ENCODE measurements at regions not wholly inside any gene's neighbourhood (a gene's known extent, or its start where the extent isn't known, plus 50 kb on each side); places are given as distances from the start of the nearest gene placed in this dataset.

DNA sequence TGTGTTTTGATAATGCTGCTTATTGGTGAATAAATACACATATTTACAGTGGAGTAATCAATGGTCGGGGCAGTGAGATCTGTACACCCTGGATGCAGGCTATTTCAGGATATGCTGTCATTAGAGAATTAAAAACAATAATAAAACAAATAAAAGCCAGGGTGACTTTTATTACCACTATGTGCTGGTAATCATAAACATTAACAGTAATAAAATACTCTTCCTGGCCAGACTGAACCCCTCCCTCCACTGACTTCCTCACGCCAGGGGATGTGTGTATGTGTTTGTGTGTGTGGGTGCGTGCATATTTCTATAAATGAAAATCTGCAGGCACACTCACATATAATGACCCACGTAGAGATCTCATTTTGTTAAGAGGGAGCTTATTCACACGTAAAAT is 98.0 kb upstream of the MAP9 start (continued):
- TF ChIP-seq, protein P1, sequence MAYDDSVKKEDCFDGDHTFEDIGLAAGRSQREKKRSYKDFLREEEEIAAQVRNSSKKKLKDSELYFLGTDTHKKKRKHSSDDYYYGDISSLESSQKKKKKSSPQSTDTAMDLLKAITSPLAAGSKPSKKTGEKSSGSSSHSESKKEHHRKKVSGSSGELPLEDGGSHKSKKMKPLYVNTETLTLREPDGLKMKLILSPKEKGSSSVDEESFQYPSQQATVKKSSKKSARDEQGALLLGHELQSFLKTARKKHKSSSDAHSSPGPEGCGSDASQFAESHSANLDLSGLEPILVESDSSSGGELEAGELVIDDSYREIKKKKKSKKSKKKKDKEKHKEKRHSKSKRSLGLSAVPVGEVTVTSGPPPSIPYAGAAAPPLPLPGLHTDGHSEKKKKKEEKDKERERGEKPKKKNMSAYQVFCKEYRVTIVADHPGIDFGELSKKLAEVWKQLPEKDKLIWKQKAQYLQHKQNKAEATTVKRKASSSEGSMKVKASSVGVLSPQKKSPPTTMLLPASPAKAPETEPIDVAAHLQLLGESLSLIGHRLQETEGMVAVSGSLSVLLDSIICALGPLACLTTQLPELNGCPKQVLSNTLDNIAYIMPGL (CRISPR knock-in tag; IDR thresholded peaks at IDR 0.05; ENCODE audit: borderline replicate concordance): no peak
- TF ChIP-seq ESRRA (IDR thresholded peaks at IDR 0.05; ENCODE audit: borderline replicate concordance, low read length) (no peak), KDM5A (IDR thresholded peaks at IDR 0.05) (no peak)
- TF ChIP-seq, protein P2, sequence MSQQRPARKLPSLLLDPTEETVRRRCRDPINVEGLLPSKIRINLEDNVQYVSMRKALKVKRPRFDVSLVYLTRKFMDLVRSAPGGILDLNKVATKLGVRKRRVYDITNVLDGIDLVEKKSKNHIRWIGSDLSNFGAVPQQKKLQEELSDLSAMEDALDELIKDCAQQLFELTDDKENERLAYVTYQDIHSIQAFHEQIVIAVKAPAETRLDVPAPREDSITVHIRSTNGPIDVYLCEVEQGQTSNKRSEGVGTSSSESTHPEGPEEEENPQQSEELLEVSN (IDR thresholded peaks at IDR 0.05; ENCODE audit: borderline replicate concordance, low read depth): no peak

DNA sequence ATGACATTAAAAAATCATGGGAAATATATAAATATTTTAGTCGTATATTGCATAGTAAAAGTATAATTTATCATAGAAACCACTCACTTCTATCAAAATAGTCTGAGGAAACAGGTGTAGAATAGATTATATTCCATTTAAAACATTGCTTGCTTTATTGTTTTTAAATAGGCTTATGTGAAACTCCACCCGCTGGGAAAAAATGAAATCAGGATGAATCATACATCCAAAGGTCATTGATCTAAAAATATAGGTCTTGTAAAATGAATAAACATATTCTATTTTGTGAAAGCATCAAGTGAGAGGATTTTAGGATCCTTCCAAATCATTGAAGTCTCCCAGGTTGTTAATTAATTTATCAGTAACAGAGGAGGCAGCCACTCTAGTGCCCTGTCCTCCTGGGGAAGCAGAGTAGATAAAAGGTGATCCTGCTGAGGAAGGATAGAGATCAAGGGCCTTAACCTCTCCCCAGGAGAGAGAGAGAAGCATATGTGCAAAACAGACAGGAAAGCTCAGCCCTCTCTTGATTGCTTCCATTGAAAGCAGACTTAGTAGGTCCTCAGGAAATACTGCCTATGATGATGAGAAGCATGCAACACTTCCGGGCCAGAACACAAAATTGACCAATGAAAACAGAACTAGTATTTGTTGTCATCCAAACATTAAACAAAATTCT is 96.8 kb upstream of the MAP9 start:
- no peaks in the 10 kb centered on the region for H3K9me3 ChIP-seq
- no peaks in the 10 kb centered on the region for H3K4me1 ChIP-seq
- CTCF ChIA-PET: no interaction called here
- POLR2A ChIA-PET: no interaction called here
- no peak overlapping the region for H3K4me3 ChIP-seq
- DNase-seq (ENCODE audit: low read depth in 1 of 2, low spot score in 1 of 2) (no peak), ATAC-seq (no peak), FAIRE-seq (no peak)
- WGBS (ENCODE audit: missing lambda C conversion rate): 8% methylated on average over 3 of the region's 3 CpGs
- no peak overlapping the region for H3K4me2 ChIP-seq
- no peak overlapping the region for H3K27ac ChIP-seq
- TF ChIP-seq NFE2L2 (conservative IDR thresholded peaks at IDR 0.05; ENCODE audit: low read length): no peak
- TF ChIP-seq EHMT2 (IDR thresholded peaks at IDR 0.05; ENCODE audit: low read depth): no peak
- TF ChIP-seq KDM1A (IDR thresholded peaks at IDR 0.05; ENCODE audit: low read depth): no peak

DNA sequence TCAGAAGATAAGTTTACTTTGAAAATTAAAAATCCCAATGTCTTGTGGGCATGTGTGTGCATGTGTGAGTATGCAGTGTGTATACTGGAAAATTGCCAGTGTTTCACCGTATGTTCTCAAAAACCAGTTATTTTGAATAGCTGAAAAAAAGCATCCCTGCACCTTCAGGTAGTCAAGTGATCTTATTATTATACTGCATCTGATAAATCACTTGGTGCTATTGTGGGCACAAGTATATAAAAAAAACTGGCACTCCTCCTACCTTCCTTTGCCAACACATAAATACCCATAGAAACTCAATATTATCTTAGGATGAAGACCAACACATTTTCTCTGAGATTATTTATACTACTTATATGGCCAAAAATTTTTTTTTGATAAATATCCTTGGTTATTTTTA is 91.5 kb upstream of the MAP9 start:
- TF ChIP-seq PHF8 (IDR thresholded peaks at IDR 0.05; ENCODE audit: borderline replicate concordance, low read depth) (no peak), RFX5 (IDR thresholded peaks at IDR 0.05) (no peak), POLR2AphosphoS2 (conservative IDR thresholded peaks at IDR 0.05; ENCODE audit: low read length) (no peak), CHD2 (IDR thresholded peaks at IDR 0.05; ENCODE audit: low read length, partially characterized antibody) (no peak), RAD21 (conservative IDR thresholded peaks at IDR 0.05 in 1 of 2, IDR thresholded peaks at IDR 0.05 in 1 of 2) (no peak), CEBPB (IDR thresholded peaks at IDR 0.05) (no peak), ZNF302 (CRISPR knock-in tag; IDR thresholded peaks at IDR 0.05) (no peak), HEYL (CRISPR knock-in tag; IDR thresholded peaks at IDR 0.05) (no peak)
- TF ChIP-seq, protein P3, sequence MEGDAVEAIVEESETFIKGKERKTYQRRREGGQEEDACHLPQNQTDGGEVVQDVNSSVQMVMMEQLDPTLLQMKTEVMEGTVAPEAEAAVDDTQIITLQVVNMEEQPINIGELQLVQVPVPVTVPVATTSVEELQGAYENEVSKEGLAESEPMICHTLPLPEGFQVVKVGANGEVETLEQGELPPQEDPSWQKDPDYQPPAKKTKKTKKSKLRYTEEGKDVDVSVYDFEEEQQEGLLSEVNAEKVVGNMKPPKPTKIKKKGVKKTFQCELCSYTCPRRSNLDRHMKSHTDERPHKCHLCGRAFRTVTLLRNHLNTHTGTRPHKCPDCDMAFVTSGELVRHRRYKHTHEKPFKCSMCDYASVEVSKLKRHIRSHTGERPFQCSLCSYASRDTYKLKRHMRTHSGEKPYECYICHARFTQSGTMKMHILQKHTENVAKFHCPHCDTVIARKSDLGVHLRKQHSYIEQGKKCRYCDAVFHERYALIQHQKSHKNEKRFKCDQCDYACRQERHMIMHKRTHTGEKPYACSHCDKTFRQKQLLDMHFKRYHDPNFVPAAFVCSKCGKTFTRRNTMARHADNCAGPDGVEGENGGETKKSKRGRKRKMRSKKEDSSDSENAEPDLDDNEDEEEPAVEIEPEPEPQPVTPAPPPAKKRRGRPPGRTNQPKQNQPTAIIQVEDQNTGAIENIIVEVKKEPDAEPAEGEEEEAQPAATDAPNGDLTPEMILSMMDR (IDR thresholded peaks at IDR 0.05): no peak
- DNase-seq (ENCODE audit: low read depth in 1 of 2, low spot score in 1 of 2) (no peak), ATAC-seq (no peak), FAIRE-seq (no peak)
- no peak overlapping the region for H3K27ac ChIP-seq
- no peaks in the 10 kb centered on the region for H3K9me3 ChIP-seq
- ChIA-PET CTCF (interaction anchor here (1.1 kb wide), 1 partner anchor 8 kb away, joined by 3 read pairs; no protein-coding TSS in a partner anchor), POLR2A (no interaction called here)
- 13% methylated on average over 1 of the region's 1 CpG for WGBS (ENCODE audit: missing lambda C conversion rate)
- H3K4me3 ChIP-seq: no peak overlapping the region
- H3K4me1 ChIP-seq: no peaks in the 10 kb centered on the region
- H3K4me2 ChIP-seq: no peak overlapping the region

DNA sequence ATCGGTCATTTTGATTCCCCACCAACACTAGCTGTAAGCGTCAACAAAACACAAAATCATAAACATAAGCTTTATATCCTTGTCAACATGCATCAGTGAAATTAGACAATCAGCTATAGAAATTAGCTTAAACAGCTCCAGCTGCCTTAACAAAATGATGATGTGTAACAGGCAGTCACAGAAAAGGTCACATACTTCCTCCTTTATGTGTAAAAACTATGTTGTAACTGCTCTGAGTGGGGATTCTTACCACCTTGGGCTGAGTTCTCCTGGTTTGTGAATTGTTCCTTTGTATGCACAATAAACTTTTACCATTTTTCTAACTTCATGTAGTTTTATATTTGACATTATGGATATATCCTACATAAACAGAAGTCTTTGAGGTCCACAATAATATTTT is 73.9 kb upstream of the MAP9 start:
- H3K27ac ChIP-seq: no peak overlapping the region
- DNase-seq (ENCODE audit: low read depth in 1 of 2, low spot score in 1 of 2): no peak
- TF ChIP-seq SREBF2 (IDR thresholded peaks at IDR 0.05) (no peak), CBX2 (IDR thresholded peaks at IDR 0.05; ENCODE audit: borderline replicate concordance, low read depth) (no peak), MAFK (IDR thresholded peaks at IDR 0.05; ENCODE audit: partially characterized antibody) (no peak), KDM1A (IDR thresholded peaks at IDR 0.05; ENCODE audit: low read depth) (no peak), ZNF302 (CRISPR knock-in tag; IDR thresholded peaks at IDR 0.05) (no peak)
- no peak for FAIRE-seq
- ChIA-PET CTCF (no interaction called here), POLR2A (no interaction called here)
- ATAC-seq: no peak
- no peak overlapping the region for H3K4me2 ChIP-seq
- no peak overlapping the region for H3K4me3 ChIP-seq
- 58% methylated on average over 2 of the region's 2 CpGs for WGBS (ENCODE audit: missing lambda C conversion rate)
- no peaks in the 10 kb centered on the region for H3K9me3 ChIP-seq
- H3K4me1 ChIP-seq: no peaks in the 10 kb centered on the region

All from A549 (cell line).